DOHH2 (cell line): ENCODE measurements at regions not wholly inside any gene's neighbourhood (a gene's known extent, or its start where the extent isn't known, plus 50 kb on each side); places are given as distances from the start of the nearest gene placed in this dataset.

Source experiments
- H3F3A ChIP-seq: fragments of 200-600 bp; sonication (generic), shearing (Covaris generic); 2 replicates; pipeline ENCODE4 v1.6.0; 2016; ENCODE audit warnings: antibody characterized with exemption, mild to moderate bottlenecking; ENCODE audit not compliant: control insufficient read depth, insufficient read depth
- H3K27ac ChIP-seq: fragments of 200-600 bp; sonication (generic); 2 replicates; pipeline ENCODE4 v1.5.1; 2014; ENCODE audit warnings: low read depth, mild to moderate bottlenecking, low read length, moderate library complexity
- H3K27me3 ChIP-seq: fragments of 200-600 bp; sonication (generic); 2 replicates; pipeline ENCODE4 v1.6.1; 2014; ENCODE audit warnings: mild to moderate bottlenecking, low read length, mixed read lengths; ENCODE audit not compliant: control insufficient read depth
- H3K36me3 ChIP-seq: fragments of 200-600 bp; sonication (generic); 2 replicates; pipeline ENCODE4 v1.6.1; 2014; ENCODE audit warnings: mild to moderate bottlenecking, low read length, moderate library complexity, mixed read lengths; ENCODE audit not compliant: control insufficient read depth
- H3K4me1 ChIP-seq: fragments of 200-600 bp; sonication (generic); 2 replicates; pipeline ENCODE4 v1.6.1; 2014; ENCODE audit warnings: mild to moderate bottlenecking, low read length, mixed read lengths; ENCODE audit not compliant: control insufficient read depth
- H3K4me2 ChIP-seq: fragments of 200-600 bp; sonication (generic); 2 replicates; pipeline ENCODE4 v1.6.0; 2014; ENCODE audit warnings: mild to moderate bottlenecking, low read length, moderate library complexity
- H3K4me3 ChIP-seq: fragments of 200-600 bp; sonication (generic); 2 replicates; pipeline ENCODE4 v1.5.1; 2014; ENCODE audit warnings: mild to moderate bottlenecking, low read length, mixed read lengths
- H3K79me2 ChIP-seq: fragments of 200-600 bp; sonication (generic); 2 replicates; pipeline ENCODE4 v1.6.1; 2014; ENCODE audit warnings: mild to moderate bottlenecking, low read length, mixed read lengths; ENCODE audit not compliant: control insufficient read depth
- H3K9me2 ChIP-seq: fragments of 200-600 bp; sonication (generic); replicated peaks from 2 replicates; pipeline ENCODE4 v1.6.1; 2014; ENCODE audit warnings: mild to moderate bottlenecking, low read length, mixed read lengths; ENCODE audit not compliant: control insufficient read depth
- H3K9me3 ChIP-seq: fragments of 200-600 bp; sonication (generic); 2 replicates; pipeline ENCODE4 v1.6.1; 2014; ENCODE audit warnings: antibody characterized with exemption, low read length, mixed read lengths; ENCODE audit not compliant: control insufficient read depth, insufficient read depth
- H4K20me1 ChIP-seq: fragments of 200-600 bp; sonication (generic); 2 replicates; pipeline ENCODE4 v1.6.0; 2014; ENCODE audit warnings: low read depth, mild to moderate bottlenecking, antibody characterized with exemption, low read length, moderate library complexity; ENCODE audit not compliant: control insufficient read depth, insufficient read depth
- EZH2phosphoT487 ChIP-seq: fragments of 200-600 bp; sonication (generic); IDR thresholded peaks from 2 replicates; pipeline ENCODE4 v1.6.1; 2017; ENCODE audit warnings: borderline replicate concordance, mild to moderate bottlenecking, antibody characterized with exemption, low read length, moderate library complexity, mixed read lengths
- TF ChIP-seq, protein P1 (sequence below): fragments of 200-600 bp; sonication (generic); IDR thresholded peaks from one replicate; pipeline ENCODE4 v1.5.1; 2014; ENCODE audit warnings: antibody characterized with exemption, mild to moderate bottlenecking, low read depth, low read length; ENCODE audit not compliant: poor library complexity, severe bottlenecking

DNA sequence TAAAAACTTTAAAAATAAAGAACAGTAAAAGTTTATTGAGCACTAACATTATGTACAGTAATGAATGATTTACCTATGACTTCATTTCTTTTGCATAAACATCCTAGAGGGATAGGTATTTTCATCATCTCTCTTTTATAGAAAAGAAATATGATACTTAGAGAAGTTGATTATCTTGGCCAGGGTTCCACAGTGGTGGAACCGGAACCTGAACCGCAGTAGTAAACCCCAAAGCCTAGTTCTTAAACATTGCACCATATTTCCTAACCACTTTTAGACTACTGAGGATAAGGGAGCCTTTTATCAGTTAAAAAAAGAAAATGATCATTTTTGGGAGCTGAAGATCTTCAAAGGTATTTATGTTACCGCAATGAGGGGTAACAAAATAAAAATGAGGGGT, 205.7 kb upstream of the SGCD start:
- Histone ChIP-seq H3K79me2 (no peaks in the 10 kb centered on the region), H3K27me3 (no peaks in the 10 kb centered on the region), H3K9me2 (no peaks in the 10 kb centered on the region), H3K27ac (no peak overlapping the region), H4K20me1 (no peaks in the 10 kb centered on the region), H3F3A (no peaks in the 10 kb centered on the region), H3K4me1 (no peaks in the 10 kb centered on the region), H3K9me3 (no peaks in the 10 kb centered on the region), H3K4me2 (no peak overlapping the region), H3K36me3 (no peaks in the 10 kb centered on the region), H3K4me3 (no peak overlapping the region)
- no peak for TF ChIP-seq EZH2phosphoT487
- TF ChIP-seq, protein P1, sequence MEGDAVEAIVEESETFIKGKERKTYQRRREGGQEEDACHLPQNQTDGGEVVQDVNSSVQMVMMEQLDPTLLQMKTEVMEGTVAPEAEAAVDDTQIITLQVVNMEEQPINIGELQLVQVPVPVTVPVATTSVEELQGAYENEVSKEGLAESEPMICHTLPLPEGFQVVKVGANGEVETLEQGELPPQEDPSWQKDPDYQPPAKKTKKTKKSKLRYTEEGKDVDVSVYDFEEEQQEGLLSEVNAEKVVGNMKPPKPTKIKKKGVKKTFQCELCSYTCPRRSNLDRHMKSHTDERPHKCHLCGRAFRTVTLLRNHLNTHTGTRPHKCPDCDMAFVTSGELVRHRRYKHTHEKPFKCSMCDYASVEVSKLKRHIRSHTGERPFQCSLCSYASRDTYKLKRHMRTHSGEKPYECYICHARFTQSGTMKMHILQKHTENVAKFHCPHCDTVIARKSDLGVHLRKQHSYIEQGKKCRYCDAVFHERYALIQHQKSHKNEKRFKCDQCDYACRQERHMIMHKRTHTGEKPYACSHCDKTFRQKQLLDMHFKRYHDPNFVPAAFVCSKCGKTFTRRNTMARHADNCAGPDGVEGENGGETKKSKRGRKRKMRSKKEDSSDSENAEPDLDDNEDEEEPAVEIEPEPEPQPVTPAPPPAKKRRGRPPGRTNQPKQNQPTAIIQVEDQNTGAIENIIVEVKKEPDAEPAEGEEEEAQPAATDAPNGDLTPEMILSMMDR, result no peak

DNA sequence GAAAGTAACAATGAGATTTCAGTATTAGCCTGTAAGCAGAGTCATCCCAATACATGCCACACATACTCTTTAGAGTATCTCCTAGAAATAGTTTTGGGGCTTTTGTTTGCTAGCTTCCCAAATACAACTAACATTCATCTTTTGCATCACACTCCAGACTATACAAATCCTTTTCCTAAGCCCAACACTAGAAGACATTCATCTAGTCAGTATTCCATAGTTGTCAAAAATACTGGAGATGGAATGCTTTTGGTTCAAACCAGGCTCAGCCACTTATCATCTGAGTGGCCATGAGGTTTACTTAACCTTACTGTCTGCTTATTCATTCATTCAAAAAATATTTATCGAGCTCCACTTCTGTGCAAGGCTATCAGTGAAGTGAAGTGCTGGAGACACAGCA, 205.1 kb upstream of the SGCD start:
- Histone ChIP-seq H3K9me2 (no peaks in the 10 kb centered on the region), H3K27ac (no peak overlapping the region), H3F3A (no peaks in the 10 kb centered on the region), H4K20me1 (no peaks in the 10 kb centered on the region), H3K9me3 (no peaks in the 10 kb centered on the region), H3K4me3 (no peak overlapping the region), H3K4me2 (no peak overlapping the region), H3K4me1 (no peaks in the 10 kb centered on the region), H3K27me3 (no peaks in the 10 kb centered on the region), H3K36me3 (no peaks in the 10 kb centered on the region), H3K79me2 (no peaks in the 10 kb centered on the region)
- no peak for TF ChIP-seq EZH2phosphoT487
- TF ChIP-seq, protein P1, result no peak

DNA sequence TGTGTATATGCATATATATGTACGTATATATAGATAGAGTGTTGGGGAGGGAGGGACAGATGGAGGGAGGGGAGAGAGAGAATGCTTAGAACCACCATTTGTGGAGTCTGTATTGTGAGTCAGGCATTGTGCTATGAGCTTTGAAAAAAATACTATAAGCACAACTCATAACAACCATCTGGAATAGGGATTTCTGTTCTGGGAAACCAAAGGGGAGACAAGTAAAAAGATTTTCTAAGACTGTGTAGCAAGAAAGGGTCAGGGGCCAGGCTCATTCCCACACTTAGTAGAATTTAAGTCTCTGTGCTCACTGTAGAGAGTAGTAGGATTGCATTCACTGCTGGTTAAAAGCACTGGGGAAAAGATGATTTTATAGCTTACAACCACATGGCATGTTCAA, 202.3 kb upstream of the SGCD start:
- no peaks in the 10 kb centered on the region for H3K9me2 ChIP-seq
- H3K27me3 ChIP-seq, result no peaks in the 10 kb centered on the region
- peaks cover 3% of the 10 kb centered on the region; the same call in 1 of the 2 replicates for H3K4me1 ChIP-seq
- no peak overlapping the region for H3K27ac ChIP-seq
- no peaks in the 10 kb centered on the region for H4K20me1 ChIP-seq
- H3K4me2 ChIP-seq, result no peak overlapping the region
- no peaks in the 10 kb centered on the region for H3K79me2 ChIP-seq
- H3K36me3 ChIP-seq, result no peaks in the 10 kb centered on the region
- H3F3A ChIP-seq, result no peaks in the 10 kb centered on the region
- TF ChIP-seq, protein P1, result no peak
- TF ChIP-seq EZH2phosphoT487, result no peak
- H3K4me3 ChIP-seq, result no peak overlapping the region
- H3K9me3 ChIP-seq, result no peaks in the 10 kb centered on the region

DNA sequence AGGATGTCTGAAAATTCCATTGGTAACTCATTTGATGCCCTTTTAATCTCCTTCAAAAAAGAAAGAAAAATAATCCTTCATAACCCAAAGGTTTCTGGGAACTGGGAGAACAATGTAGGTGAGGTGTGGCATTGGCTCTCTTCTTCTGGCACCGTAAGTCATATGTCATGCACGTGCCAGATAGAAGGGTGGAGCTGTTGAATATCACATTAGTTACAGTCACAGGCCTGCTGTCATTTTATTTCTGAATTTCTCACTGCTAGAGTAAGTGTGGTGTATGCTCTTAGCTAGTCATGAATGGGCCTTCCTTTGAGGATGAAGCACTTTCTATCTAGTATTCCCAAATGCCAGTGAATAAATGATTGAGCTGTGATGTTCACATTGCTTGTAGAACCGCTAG, 201.8 kb upstream of the SGCD start:
- Histone ChIP-seq H3K4me1 (peaks cover 3% of the 10 kb centered on the region; the same call in 1 of the 2 replicates), H3K4me2 (no peak overlapping the region), H4K20me1 (no peaks in the 10 kb centered on the region), H3K9me3 (no peaks in the 10 kb centered on the region), H3K27ac (no peak overlapping the region), H3K79me2 (no peaks in the 10 kb centered on the region), H3K27me3 (no peaks in the 10 kb centered on the region), H3K4me3 (no peak overlapping the region), H3K36me3 (no peaks in the 10 kb centered on the region), H3F3A (no peaks in the 10 kb centered on the region), H3K9me2 (no peaks in the 10 kb centered on the region)
- TF ChIP-seq, protein P1, result no peak
- no peak for TF ChIP-seq EZH2phosphoT487
